ENCODE measurements at regions not wholly inside any gene's neighbourhood (a gene's known extent, or its start where the extent isn't known, plus 50 kb on each side); places are given as distances from the start of the nearest gene placed in this dataset.

- no peak for TF ChIP-seq EZH2phosphoT487 (IDR thresholded peaks at IDR 0.05; ENCODE audit: low read depth, severe bottlenecking, unreplicated experiment)
- no peak for TF ChIP-seq CTCF (IDR thresholded peaks at IDR 0.05; ENCODE audit: poor library complexity)
- no peak for TF ChIP-seq EZH2 (IDR thresholded peaks at IDR 0.05; ENCODE audit: borderline replicate concordance)
- Histone ChIP-seq H4K20me1 (ENCODE audit: insufficient read depth, poor library complexity, severe bottlenecking) (no peaks in the 10 kb centered on the region), H3K9me2 (replicated peaks; ENCODE audit: insufficient read depth) (no peaks in the 10 kb centered on the region), H3K4me2 (no peak overlapping the region), H3K4me1 (ENCODE audit: insufficient read depth) (no peaks in the 10 kb centered on the region), H2AFZ (no peak overlapping the region), H3K36me3 (replicated peaks; ENCODE audit: insufficient read depth, low read depth) (no peaks in the 10 kb centered on the region), H3K27ac (no peak overlapping the region), H3K27me3 (no peaks in the 10 kb centered on the region), H3K4me3 (no peak overlapping the region), H3K9me3 (ENCODE audit: low read depth) (no peaks in the 10 kb centered on the region), H3K79me2 (no peaks in the 10 kb centered on the region)
- 81% methylated on average over 3 of the region's 3 CpGs for WGBS (ENCODE audit: low lambda C conversion rate, missing lambda C conversion rate)
- no peak for DNase-seq (ENCODE audit: low spot score)
Observed at GRCh38 chr6:91874971-91875370, 1288.1 kb upstream of the MAP3K7 start.

- no peaks in the 10 kb centered on the region for H3K27me3 ChIP-seq
- no peak overlapping the region for H3K27ac ChIP-seq
- H3K4me3 ChIP-seq = no peak overlapping the region
- TF ChIP-seq EZH2phosphoT487 (IDR thresholded peaks at IDR 0.05; ENCODE audit: low read depth, severe bottlenecking, unreplicated experiment) = no peak
- no peak for TF ChIP-seq CTCF (IDR thresholded peaks at IDR 0.05; ENCODE audit: poor library complexity)
- TF ChIP-seq EZH2 (IDR thresholded peaks at IDR 0.05; ENCODE audit: borderline replicate concordance) = no peak
- no peaks in the 10 kb centered on the region for H4K20me1 ChIP-seq (ENCODE audit: insufficient read depth, poor library complexity, severe bottlenecking)
- H3K4me2 ChIP-seq = no peak overlapping the region
- H2AFZ ChIP-seq = no peak overlapping the region
- H3K36me3 ChIP-seq (replicated peaks; ENCODE audit: insufficient read depth, low read depth) = no peaks in the 10 kb centered on the region
- no peaks in the 10 kb centered on the region for H3K9me3 ChIP-seq (ENCODE audit: low read depth)
- WGBS (ENCODE audit: low lambda C conversion rate, missing lambda C conversion rate) = 77% methylated on average over 8 of the region's 8 CpGs
- no peaks in the 10 kb centered on the region for H3K79me2 ChIP-seq
- no peak for DNase-seq (ENCODE audit: low spot score)
- no peaks in the 10 kb centered on the region for H3K4me1 ChIP-seq (ENCODE audit: insufficient read depth)
- H3K9me2 ChIP-seq (replicated peaks; ENCODE audit: insufficient read depth) = no peaks in the 10 kb centered on the region
Observed at GRCh38 chr6:91868539-91869202, 1281.8 kb upstream of the MAP3K7 start.

GRCh38 chr6:91865889-91866288, 1279.0 kb upstream of the MAP3K7 start:
- Histone ChIP-seq H3K9me3 (ENCODE audit: low read depth) (no peaks in the 10 kb centered on the region), H3K27me3 (no peaks in the 10 kb centered on the region), H3K9me2 (replicated peaks; ENCODE audit: insufficient read depth) (no peaks in the 10 kb centered on the region), H3K27ac (no peak overlapping the region), H3K36me3 (replicated peaks; ENCODE audit: insufficient read depth, low read depth) (no peaks in the 10 kb centered on the region), H3K4me1 (ENCODE audit: insufficient read depth) (no peaks in the 10 kb centered on the region), H4K20me1 (ENCODE audit: insufficient read depth, poor library complexity, severe bottlenecking) (no peaks in the 10 kb centered on the region), H3K79me2 (no peaks in the 10 kb centered on the region), H3K4me3 (no peak overlapping the region), H3K4me2 (no peak overlapping the region), H2AFZ (no peak overlapping the region)
- no peak for DNase-seq (ENCODE audit: low spot score)
- TF ChIP-seq EZH2 (IDR thresholded peaks at IDR 0.05; ENCODE audit: borderline replicate concordance) = no peak
- no peak for TF ChIP-seq CTCF (IDR thresholded peaks at IDR 0.05; ENCODE audit: poor library complexity)
- TF ChIP-seq EZH2phosphoT487 (IDR thresholded peaks at IDR 0.05; ENCODE audit: low read depth, severe bottlenecking, unreplicated experiment) = no peak
- 90% methylated on average over 3 of the region's 3 CpGs for WGBS (ENCODE audit: low lambda C conversion rate, missing lambda C conversion rate)

Data from hepatocyte (in vitro differentiated cells).